SKM-1 treated with dmso at 0.1 percent for 144 hours (cell line): ENCODE measurements at regions not wholly inside any gene's neighbourhood (a gene's known extent, or its start where the extent isn't known, plus 50 kb on each side); places are given as distances from the start of the nearest gene placed in this dataset.
"Not testable (repeated sequence)": the region's sequence is repeated elsewhere in the genome, so short reads cannot be mapped to it uniquely, and the experiment has no call there.

Source experiments
- DNase-seq: peaks from one replicate; lab custom pipeline; 2025; ENCODE audit not compliant: unreplicated experiment; lab: John Stamatoyannopoulos, UW

- not testable (repeated sequence) for DNase-seq
Measured at GRCh38 chr11:42949738-42950376, 361.9 kb upstream of the API5 start.

DNA sequence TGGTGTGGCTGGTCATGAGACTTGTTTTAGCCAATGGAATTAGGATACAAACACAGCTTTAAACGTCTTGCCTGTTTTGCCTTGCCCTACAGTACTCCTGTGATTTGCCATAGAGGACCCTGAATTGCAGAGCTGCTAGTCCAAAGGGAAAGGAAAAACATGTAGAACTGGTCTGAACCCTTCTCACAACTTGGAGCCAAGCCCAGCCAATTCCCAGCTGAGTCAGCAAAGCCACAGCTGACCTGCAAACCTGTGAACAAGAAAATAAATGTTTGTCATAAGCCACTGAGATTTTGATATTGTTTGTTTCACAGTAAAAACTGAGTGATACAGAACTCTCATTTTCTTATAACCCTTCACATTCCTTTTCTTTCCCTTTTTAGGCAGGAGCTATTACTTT, 360.5 kb upstream of the API5 start:
- DNase-seq, result no peak

DNA sequence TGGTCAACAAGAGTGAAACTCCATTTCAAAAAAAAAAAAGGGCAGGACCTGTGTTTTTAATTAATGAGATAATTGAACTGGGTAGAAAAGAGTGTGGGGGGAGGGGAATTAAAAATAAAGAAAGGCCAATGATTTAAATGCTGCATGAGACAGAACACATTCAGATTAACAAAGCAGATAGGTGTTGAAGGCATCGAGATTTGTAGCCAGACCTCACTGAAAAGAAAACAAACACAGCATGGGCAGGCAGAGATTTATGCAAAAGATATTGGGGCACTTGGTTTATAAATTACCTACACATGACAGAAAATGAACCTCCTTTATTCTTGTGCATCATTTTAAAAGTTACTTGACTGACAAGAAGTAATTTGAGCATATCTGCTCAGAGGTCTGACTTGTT, 354.0 kb upstream of the API5 start:
- DNase-seq, result no peak

- DNase-seq, result no peak
Measured at GRCh38 chr11:42958635-42959034, 353.2 kb upstream of the API5 start.

DNA sequence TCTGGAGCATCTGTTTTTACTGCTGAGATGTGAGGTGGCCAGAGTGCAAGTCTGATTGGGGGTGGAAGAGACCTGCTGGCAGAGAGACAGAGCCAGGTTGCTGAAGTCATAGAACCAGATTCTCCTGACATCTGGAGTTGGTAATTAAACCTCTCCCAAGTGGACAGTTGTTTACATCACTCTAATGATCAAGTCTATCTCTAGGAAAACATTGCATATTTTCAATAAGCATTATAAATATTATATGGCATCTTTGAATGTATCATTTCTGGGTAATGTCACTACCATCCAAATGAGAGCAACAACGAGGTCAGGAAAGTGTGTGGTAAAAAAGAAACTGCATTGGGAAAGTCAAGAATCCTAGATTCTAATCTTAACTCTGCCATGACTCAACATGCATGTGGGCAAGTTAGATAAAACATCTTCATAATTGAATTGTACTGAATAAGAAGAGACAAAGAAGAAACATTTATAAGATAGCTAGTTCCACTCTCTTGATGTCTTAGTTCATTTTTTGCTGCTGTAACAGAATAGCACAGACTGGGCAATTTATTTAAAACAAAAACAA, 351.2 kb upstream of the API5 start:
- DNase-seq, result no peak

- DNase-seq, result no peak
Measured at GRCh38 chr11:42967653-42968052, 344.1 kb upstream of the API5 start.

GRCh38 chr11:42972741-42973140, 339.1 kb upstream of the API5 start:
- DNase-seq, result no peak

DNA sequence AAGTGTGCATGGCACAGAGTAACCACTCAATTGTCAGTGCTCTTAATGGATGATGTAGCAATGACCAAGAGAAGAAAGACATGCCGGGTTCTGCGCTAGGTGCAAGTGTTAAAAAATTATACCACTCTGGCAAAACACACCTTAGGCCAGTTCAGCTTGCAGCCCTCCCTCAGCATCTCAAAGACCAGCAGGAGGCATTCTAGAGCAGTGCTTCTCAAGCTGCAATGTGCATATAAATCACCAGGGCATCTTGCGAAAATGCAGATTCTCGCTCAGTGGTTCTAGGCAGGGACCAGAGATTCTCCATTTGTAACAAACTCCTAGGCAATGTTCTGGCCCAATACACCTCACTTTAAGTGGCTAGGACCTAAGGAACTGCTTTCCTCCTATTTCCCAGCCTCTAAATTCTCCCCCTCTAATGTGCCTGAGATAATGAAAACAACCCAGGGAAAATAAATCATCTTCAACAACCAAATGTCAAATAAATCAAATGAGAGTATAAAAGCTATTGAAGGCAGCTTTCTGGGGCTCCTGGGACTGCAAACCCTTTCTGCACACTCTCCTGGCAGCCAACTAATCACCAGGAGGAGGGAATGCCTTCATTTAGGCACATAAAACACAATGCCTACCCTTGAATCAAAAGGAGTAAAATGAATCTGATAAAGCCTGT, 337.2 kb upstream of the API5 start:
- DNase-seq, result no peak

DNA sequence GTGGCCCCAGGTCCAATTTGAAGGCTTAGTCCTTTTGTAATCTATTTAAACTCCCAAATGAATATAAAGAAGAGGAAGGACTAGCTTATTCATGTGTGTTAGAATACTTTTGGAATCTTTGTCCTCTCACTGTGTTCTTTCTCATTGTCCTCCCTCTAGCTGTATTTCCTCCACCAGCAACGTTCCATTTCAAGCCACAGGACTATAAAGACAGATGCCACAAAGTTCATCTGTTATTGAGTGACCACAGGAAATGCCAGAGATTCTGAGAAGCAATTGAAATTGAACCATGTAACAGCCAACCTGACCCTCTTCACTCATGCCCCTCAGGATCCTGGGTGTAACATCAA, 336.6 kb upstream of the API5 start:
- no peak for DNase-seq

DNA sequence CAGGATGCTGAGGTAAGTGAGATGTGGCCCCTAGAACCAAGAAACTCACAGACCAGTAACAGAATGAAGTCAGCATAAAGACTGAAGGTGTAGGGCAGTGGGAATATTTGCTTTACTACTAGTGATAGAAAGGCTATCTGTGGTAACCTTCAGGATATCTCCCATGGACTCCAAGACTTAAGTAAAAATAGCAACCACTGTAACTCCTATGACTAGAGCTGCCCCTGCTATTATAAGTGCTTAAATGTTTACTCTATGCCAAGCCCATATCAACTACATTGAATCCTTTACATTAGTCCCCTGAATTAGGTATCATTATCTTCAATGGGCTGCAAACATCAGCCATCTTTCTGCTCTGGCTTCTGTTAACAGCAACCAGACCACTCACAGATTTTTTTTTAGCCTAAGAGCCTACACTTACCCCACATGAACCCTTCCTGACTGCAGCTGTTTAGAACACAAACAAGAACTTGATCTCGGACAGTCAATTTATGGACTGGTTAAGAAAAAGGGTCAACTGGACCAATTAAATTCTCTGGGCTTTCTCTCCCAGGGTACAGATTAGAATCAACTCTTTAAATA, 335.1 kb upstream of the API5 start:
- no peak for DNase-seq

DNA sequence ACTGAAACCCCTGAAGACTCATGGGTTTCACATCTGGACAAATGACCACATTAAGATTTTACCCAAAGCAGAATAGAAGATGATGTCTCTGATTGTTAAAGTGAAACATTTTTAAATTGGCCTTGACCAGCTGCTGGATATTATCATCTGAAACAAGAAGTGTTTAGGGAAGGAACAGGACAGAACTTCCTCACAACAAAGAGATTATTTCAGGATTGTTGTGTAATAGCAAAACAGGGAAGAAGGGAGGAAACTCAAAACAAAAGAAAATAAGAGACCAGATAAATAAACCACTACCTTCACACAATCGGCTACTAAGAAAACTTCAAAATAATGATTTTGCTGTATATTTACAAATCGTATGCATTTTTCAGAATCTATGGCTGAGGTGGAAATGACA, 319.2 kb upstream of the API5 start:
- no peak for DNase-seq

GRCh38 chr11:42996421-42997307, 315.1 kb upstream of the API5 start:
- DNase-seq, result no peak

GRCh38 chr11:43004879-43005278, 306.9 kb upstream of the API5 start:
- not testable (repeated sequence) for DNase-seq

- DNase-seq, result peak; percentile 7
Measured at GRCh38 chr11:43010042-43010441, 301.8 kb upstream of the API5 start.

GRCh38 chr11:43012606-43013005, 299.2 kb upstream of the API5 start:
- DNase-seq, result no peak

DNA sequence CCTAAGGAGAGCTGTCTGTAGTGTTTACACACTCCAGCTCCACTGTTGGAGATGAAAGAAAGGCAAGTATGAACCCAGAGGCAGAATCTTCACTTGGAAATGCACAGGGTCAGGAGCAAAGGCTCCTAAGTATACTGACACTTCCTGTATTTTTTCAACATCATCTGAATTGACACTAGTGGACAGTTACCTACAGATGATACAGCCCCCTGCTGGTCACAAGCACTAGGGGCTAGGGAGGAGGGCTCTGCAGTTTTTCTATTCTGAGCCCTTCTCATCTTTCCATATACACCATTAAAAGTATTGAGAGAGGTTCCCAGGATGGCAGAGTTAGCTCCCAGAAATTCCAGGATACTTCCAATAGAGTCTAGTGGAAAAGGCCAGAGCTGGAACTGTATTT, 290.3 kb upstream of the API5 start:
- DNase-seq, result peak; percentile 21

DNA sequence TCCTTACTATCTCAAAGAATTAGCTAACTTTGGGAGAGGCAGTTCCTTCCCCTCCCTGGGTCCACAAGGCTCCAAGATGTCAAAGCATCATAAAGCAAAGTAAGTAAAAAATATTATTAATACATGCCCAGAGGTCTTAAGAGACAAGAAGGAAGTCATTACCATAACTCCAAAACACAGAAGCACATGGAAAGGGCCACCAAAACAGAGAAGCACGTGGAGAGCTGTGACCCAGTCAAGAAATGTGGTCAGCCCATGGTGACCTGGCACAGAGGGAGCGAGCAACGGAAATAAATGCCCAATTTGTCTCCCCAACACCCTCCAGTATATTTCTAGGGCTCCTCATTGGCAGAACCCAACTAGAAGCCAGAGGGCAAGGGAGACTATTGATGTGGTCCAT, 277.5 kb upstream of the API5 start:
- DNase-seq, result no peak

GRCh38 chr11:43035086-43035485, 276.7 kb upstream of the API5 start:
- DNase-seq, result no peak

GRCh38 chr11:43053638-43054412, 258.0 kb upstream of the API5 start:
- DNase-seq, result no peak

DNA sequence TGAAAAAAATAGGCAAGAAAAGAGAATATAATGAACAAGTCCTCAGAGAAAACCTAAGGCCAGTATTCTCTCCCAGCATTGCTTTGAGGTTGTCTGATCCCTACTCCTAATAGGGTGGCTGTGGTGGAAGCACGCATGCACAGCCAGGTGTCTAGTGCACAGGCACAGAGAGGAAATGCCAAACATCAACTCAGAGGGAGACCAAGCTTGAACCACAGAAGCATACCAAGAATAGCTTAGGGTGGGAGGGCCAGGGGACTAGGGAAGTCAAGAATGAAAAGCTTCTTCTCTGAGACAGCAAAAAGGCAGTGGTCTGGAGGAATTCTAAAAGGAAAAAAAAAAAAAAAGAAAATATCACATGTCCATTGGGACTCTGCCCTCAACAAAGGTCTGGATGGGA, 244.1 kb upstream of the API5 start:
- no peak for DNase-seq

DNA sequence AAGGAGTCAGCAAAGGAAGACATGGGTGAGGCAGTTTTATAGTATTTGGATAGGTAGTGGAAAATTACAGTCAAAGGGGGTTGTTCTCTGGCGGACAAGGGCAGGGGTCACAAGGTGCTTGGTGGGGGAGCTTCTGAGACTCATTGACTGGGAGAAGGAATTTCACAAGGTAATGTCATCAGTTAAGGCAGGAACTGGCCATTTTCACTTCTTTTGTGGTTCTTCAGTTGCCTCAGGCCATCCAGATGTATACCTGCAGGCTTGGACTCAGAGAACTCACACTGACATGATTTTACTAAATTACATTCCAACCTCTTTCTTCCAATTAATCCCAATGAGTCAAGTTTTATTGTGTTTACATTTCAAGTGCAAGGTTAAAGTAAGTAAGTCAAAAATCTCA, 240.5 kb upstream of the API5 start:
- no peak for DNase-seq
